ENCODE measurements at regions not wholly inside any gene's neighbourhood (a gene's known extent, or its start where the extent isn't known, plus 50 kb on each side); places are given as distances from the start of the nearest gene placed in this dataset.

DNA sequence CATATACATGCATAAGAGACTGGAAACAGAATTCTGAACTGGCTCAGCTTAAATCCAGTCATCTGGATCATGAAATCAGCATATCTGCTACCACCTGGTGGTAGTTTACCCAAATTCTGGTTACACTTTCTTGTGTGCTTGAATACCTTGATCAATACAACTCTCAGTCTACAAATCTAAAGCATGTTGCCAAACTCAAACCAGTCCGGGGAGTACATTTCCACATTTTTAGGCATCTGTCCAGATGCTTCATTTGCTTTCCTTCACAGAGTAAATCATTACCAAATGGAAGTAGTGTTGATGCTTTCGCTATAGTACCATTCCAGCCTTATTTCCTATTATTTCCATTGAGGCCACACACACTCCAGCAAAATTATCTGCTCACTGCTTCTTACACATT, 126.4 kb downstream of the P2RY1 start:
- ATAC-seq, result no peak
- peaks cover 0 to 6% (median 0%) of the 10 kb centered on the region in 3 donors for H3K9me3 ChIP-seq
- TF ChIP-seq, protein P1, sequence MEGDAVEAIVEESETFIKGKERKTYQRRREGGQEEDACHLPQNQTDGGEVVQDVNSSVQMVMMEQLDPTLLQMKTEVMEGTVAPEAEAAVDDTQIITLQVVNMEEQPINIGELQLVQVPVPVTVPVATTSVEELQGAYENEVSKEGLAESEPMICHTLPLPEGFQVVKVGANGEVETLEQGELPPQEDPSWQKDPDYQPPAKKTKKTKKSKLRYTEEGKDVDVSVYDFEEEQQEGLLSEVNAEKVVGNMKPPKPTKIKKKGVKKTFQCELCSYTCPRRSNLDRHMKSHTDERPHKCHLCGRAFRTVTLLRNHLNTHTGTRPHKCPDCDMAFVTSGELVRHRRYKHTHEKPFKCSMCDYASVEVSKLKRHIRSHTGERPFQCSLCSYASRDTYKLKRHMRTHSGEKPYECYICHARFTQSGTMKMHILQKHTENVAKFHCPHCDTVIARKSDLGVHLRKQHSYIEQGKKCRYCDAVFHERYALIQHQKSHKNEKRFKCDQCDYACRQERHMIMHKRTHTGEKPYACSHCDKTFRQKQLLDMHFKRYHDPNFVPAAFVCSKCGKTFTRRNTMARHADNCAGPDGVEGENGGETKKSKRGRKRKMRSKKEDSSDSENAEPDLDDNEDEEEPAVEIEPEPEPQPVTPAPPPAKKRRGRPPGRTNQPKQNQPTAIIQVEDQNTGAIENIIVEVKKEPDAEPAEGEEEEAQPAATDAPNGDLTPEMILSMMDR (IDR thresholded peaks at IDR 0.05), result no peak
- no peak for TF ChIP-seq POLR2A (IDR thresholded peaks at IDR 0.05)
- TF ChIP-seq EP300 (IDR thresholded peaks at IDR 0.05), result no peak
- no peak for TF ChIP-seq POLR2AphosphoS5 (IDR thresholded peaks at IDR 0.05)
- no peaks in the 10 kb centered on the region for H3K36me3 ChIP-seq
- H3K27ac ChIP-seq, result no peak overlapping the region
- WGBS, 2 donors (ENCODE audit: low coverage in 1 of 2), result 21 to 53% methylated on average over 2 of the region's 2 CpGs
- no peaks in the 10 kb centered on the region for H3K4me1 ChIP-seq
- no peaks in the 10 kb centered on the region for H3K27me3 ChIP-seq
- H3K4me3 ChIP-seq, result no peak overlapping the region

DNA sequence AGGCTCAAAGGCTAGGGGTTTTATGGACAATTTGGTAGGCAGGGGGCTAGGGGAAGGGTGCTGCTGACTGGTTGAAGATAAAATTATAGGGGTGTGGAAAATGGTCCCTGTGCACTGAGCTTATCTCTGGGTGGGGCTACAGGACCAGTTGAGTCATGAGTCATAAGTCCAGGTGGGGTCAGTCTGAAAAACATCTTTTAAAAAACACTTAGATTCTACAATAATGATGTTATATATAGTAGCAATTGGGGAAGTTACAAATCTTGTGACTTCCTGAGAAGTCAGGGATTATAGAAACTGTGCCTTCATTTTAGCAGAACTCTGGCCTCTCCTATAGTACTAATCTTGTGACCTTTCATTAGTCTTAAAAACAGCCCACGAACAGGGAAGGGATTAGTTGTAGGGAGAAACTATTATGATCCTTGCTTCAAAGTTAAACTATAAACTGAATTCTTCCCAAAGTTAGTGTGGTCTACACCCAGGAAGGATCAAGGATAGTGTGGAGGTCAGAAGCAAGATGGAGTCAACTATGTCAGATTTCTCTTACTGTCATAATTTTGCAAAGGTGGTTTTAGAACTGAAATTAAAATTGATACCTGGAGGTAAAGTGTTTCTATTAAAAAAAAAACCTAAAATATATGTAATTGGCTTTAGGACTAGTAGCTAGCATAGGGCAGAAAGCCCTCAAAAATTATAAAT, 130.1 kb downstream of the P2RY1 start:
- Histone ChIP-seq H3K27me3 (no peaks in the 10 kb centered on the region), H3K27ac (no peak overlapping the region), H3K36me3 (no peaks in the 10 kb centered on the region), H3K4me1 (no peaks in the 10 kb centered on the region), H3K4me3 (no peak overlapping the region), H3K9me3 (peaks cover 0 to 8% (median 0%) of the 10 kb centered on the region in 3 donors)
- TF ChIP-seq, protein P1 (IDR thresholded peaks at IDR 0.05), result no peak
- TF ChIP-seq POLR2AphosphoS5 (IDR thresholded peaks at IDR 0.05) (no peak), EP300 (IDR thresholded peaks at IDR 0.05) (no peak), POLR2A (IDR thresholded peaks at IDR 0.05) (no peak)
- no peak for ATAC-seq
- WGBS, 2 donors (ENCODE audit: low coverage in 1 of 2), result 69 to 83% methylated on average over 1 of the region's 1 CpG

DNA sequence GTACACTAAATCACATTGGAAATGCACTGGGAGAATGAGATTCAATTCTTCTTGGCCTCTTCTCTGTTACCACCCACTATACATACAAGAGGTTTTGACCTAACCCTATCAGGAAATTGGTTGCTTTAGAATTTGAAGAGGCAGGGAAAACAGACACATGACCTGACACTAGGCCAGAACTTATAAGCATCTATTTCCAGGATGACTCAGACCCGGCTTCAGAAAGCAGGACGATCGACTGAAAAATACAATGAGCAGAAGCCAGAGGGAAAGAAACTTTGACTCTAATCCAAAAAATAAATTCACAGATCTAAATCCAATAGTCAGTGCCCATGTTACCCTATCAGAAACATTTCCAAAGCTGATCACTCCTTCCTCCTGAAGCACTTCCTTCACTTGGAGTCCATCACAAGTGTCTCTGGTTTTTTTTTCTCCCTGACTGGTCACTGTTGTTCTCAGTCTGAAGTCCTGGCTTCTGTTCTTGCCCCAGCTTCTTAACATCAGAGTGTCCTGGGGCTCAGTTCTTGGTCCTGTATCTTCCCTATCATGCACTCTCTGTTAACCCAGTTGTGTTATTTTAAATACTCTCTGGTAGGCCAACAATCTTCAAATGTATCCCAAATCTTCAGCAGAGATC, 133.6 kb downstream of the P2RY1 start:
- Histone ChIP-seq H3K4me3 (no peak overlapping the region), H3K4me1 (no peaks in the 10 kb centered on the region), H3K36me3 (no peaks in the 10 kb centered on the region), H3K9me3 (peaks cover 0 to 8% (median 0%) of the 10 kb centered on the region in 3 donors), H3K27me3 (no peaks in the 10 kb centered on the region), H3K27ac (no peak overlapping the region)
- TF ChIP-seq POLR2AphosphoS5 (IDR thresholded peaks at IDR 0.05) (no peak), EP300 (IDR thresholded peaks at IDR 0.05) (no peak)
- 34 to 38% methylated on average over 3 of the region's 3 CpGs for WGBS, 2 donors (ENCODE audit: low coverage in 1 of 2)
- ATAC-seq, result no peak

DNA sequence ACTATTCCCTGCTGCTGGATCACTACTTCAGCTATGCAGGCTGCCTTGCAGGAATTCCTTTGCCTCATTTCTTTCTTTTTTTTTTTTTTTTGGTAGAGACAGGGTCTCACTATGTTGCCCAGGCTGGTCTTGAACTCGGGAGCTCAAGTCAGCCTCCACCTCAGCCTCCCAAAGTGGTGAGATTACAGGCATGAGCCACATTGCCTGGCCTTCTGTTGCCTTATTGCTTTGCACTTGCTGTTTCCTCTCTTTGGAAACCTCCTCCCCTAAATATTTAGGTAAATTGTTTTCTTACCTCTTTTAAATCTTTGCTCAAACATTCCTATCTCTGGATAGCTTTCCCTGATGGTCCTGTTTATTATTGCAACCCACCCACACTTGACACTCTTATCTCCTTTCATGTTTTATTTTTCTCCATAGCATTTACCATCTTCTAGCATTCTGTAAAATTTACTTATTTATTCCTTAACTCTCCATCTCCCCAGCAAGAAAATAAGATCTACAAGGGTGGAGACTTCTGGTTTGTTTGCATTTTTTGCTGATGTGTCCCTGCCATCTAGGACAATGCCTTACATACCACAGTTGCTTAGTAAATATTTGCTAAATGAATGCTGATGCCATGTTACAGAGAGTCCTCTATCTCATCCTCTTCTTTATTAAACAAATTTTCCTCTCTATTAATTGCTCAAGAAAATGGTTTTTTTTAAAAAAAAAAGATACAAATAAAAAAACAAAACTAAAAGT, 134.8 kb downstream of the P2RY1 start:
- Histone ChIP-seq H3K27me3 (no peaks in the 10 kb centered on the region), H3K4me1 (no peaks in the 10 kb centered on the region), H3K36me3 (no peaks in the 10 kb centered on the region), H3K27ac (no peak overlapping the region), H3K4me3 (no peak overlapping the region), H3K9me3 (peaks cover 0 to 8% (median 0%) of the 10 kb centered on the region in 3 donors)
- WGBS, 2 donors (ENCODE audit: low coverage in 1 of 2), result 56% methylated on average over 1 of the region's 1 CpG; no CpG with 5 or more reads in 1 of the 2 donors
- TF ChIP-seq EP300 (IDR thresholded peaks at IDR 0.05), result no peak
- ATAC-seq, result no peak

DNA sequence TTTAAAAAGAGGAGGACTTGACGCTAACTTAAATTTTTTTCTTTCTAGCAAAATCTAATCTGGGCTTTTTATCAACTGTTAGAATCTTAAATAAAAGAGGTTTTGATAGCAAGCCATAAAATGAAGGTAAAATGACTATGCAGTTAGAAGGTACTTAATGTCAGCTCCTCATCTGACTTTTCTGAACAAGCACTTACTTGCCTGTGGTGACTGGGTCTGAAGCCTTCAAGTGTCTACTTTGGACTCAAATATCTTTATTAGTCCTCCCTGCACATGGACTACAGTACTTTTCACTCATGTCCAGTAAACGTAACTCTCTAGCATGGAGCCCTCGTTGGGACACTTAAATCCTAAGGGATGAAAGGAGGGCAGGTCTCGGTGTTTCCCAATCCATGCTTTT, 135.9 kb downstream of the P2RY1 start:
- Histone ChIP-seq H3K4me1 (no peaks in the 10 kb centered on the region), H3K4me3 (no peak overlapping the region), H3K27ac (no peak overlapping the region), H3K36me3 (no peaks in the 10 kb centered on the region), H3K9me3 (peaks cover 0 to 7% (median 0%) of the 10 kb centered on the region in 3 donors), H3K27me3 (no peaks in the 10 kb centered on the region)
- TF ChIP-seq EP300 (IDR thresholded peaks at IDR 0.05) (no peak), POLR2AphosphoS5 (IDR thresholded peaks at IDR 0.05) (no peak), POLR2A (IDR thresholded peaks at IDR 0.05) (no peak)
- TF ChIP-seq, protein P1 (IDR thresholded peaks at IDR 0.05), result no peak
- no peak for ATAC-seq
- WGBS, 2 donors (ENCODE audit: low coverage in 1 of 2), result 79 to 82% methylated on average over 4 of the region's 4 CpGs
